ENCODE measurements at regions not wholly inside any gene's neighbourhood (a gene's known extent, or its start where the extent isn't known, plus 50 kb on each side); places are given as distances from the start of the nearest gene placed in this dataset.

DNA sequence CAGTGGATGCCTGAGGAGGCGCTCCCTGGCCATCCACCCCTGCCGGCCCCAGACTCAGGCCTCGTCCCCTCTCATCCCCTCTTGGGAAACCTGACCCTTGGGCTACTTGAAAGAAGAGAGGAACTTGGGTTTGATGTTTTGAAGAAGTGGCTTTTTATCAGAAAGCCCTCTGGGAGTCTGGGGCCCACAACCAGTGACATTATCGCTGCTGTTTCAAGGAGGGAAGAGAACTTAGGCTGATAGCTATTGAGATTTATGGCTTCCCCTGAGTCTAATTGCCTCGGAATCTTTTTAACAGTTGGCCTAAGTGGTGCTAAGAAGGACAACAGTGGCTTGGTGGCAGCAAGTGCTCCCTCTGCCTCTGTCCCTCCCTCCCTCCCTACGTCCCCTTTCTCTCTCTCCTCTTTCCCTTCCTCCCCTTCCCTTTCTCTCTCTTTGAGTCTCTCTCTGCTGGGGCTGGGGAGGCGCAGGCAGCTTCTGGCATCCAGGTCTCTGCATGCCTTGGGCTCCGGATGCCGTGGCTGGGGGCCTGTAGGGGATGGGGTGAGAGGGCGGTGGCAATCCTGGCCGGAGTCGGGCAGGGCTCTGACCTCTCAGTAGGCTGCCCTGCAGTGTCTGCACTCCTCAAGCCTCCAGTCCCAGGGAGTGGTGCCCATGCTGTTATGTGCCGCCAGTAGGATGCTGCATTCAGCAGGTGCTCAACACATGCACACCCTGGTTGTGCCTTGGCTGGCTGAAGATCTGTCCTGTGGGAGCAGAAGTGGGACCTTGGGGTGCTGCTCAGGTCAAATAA is 49.6 kb upstream of the RXRA start:
- peak; percentile 79 for DNase-seq

All from GDM1 (cell line).